EL (cell line): ENCODE measurements at regions not wholly inside any gene's neighbourhood (a gene's known extent, or its start where the extent isn't known, plus 50 kb on each side); places are given as distances from the start of the nearest gene placed in this dataset.

ENCODE experiments used
- DNase-seq: peaks from one replicate; pipeline ENCODE4 v3.0.0-alpha.2; 2016

- DNase-seq = no peak
Measured at GRCh38 chr21:34192646-34193285, 119.4 kb downstream of the MRPS6 start.

- no peak for DNase-seq
Measured at GRCh38 chr21:34195335-34195734, 122.0 kb downstream of the MRPS6 start.

- DNase-seq = no peak
Measured at GRCh38 chr21:34196996-34197395, 123.6 kb downstream of the MRPS6 start.

- no peak for DNase-seq
Measured at GRCh38 chr21:34197561-34197960, 124.2 kb downstream of the MRPS6 start.

- no peak for DNase-seq
Measured at GRCh38 chr21:34198231-34199120, 125.1 kb downstream of the MRPS6 start.

- DNase-seq = no peak
Measured at GRCh38 chr21:34199121-34199910, 125.9 kb downstream of the MRPS6 start.

- DNase-seq = no peak
Measured at GRCh38 chr21:34200288-34200905, 127.0 kb downstream of the MRPS6 start.

GRCh38 chr21:34201001-34201400 is 127.6 kb downstream of the MRPS6 start:
- DNase-seq = no peak

- DNase-seq = no peak
Measured at GRCh38 chr21:34201481-34201858, 128.1 kb downstream of the MRPS6 start.

- DNase-seq = no peak
Measured at GRCh38 chr21:34202553-34203372, 129.4 kb downstream of the MRPS6 start.

- no peak for DNase-seq
Measured at GRCh38 chr21:34203851-34204420, 130.6 kb downstream of the MRPS6 start.

GRCh38 chr21:34204481-34205439 is 131.4 kb downstream of the MRPS6 start:
- no peak for DNase-seq

- no peak for DNase-seq
Measured at GRCh38 chr21:34205811-34206571, 132.6 kb downstream of the MRPS6 start.

- no peak for DNase-seq
Measured at GRCh38 chr21:34213959-34214358, 140.6 kb downstream of the MRPS6 start.

GRCh38 chr21:34215501-34215900 is 142.1 kb downstream of the MRPS6 start:
- DNase-seq = no peak

GRCh38 chr21:34215911-34216717 is 142.7 kb downstream of the MRPS6 start:
- no peak for DNase-seq

GRCh38 chr21:34216718-34217032 is 143.3 kb downstream of the MRPS6 start:
- no peak for DNase-seq

GRCh38 chr21:34217263-34217662 is 143.9 kb downstream of the MRPS6 start:
- no peak for DNase-seq
